GM12892 (cell line): ENCODE measurements at regions not wholly inside any gene's neighbourhood (a gene's known extent, or its start where the extent isn't known, plus 50 kb on each side); places are given as distances from the start of the nearest gene placed in this dataset.

Source experiments
- POLR2A ChIP-seq: IDR thresholded peaks from 2 replicates; pipeline ENCODE4 v1.6.1; 2011; ENCODE audit warnings: low read depth, low read length, control low read depth
- TAF1 ChIP-seq: IDR thresholded peaks from 2 replicates; pipeline ENCODE4 v1.6.1; 2011; ENCODE audit warnings: low read depth, mild to moderate bottlenecking, control low read depth, low read length, borderline replicate concordance

DNA sequence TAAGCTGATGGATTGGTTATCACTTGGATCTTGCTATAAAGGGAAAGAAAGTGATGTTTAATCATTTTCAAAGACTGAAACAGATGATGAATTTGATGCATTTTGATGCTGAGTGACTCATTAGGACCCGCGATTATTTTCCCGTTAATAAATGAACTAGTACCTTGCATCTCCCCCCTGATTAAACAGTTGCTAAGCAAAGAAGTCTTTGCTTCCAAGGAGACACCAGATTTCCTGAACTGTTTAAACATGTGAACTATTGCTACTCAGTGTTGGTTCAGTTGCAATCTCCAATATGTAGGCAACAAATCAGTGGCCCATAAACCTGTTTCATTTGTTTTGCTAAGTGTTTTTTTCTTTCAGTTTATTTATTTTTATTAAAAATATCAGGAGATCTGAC is 375.2 kb downstream of the AACS start:
- TF ChIP-seq POLR2A = no peak
- TF ChIP-seq TAF1 = no peak
